ENCODE measurements at regions not wholly inside any gene's neighbourhood (a gene's known extent, or its start where the extent isn't known, plus 50 kb on each side); places are given as distances from the start of the nearest gene placed in this dataset.

GRCh38 chr6:11427091-11427722 lies 110.3 kb upstream of the TMEM170B start:
- POLR2A ChIA-PET, result no interaction called here
- Mint-ChIP-seq H3K4me1 (peaks cover 43% of the 10 kb centered on the region), H3K27ac (no peak overlapping the region), H3K36me3 (no peaks in the 10 kb centered on the region), H3K4me3 (no peak overlapping the region), H3K27me3 (ENCODE audit: low read depth) (no peaks in the 10 kb centered on the region), H3K9me3 (no peaks in the 10 kb centered on the region)
- DNase-seq (ENCODE audit: low spot score) (no peak), ATAC-seq (no peak)
- no peak for TF ChIP-seq ZNF219 (CRISPR knock-in tag; IDR thresholded peaks at IDR 0.05; ENCODE audit: borderline replicate concordance)
- no peak for TF ChIP-seq E2F5 (CRISPR knock-in tag; IDR thresholded peaks at IDR 0.05)
- no peak for TF ChIP-seq AFF4 (CRISPR knock-in tag; IDR thresholded peaks at IDR 0.05; ENCODE audit: borderline replicate concordance)
- TF ChIP-seq ATF6 (CRISPR knock-in tag; IDR thresholded peaks at IDR 0.05), result no peak
- CTCF ChIA-PET, result no interaction called here

- DNase-seq (ENCODE audit: low spot score) (no peak), ATAC-seq (no peak)
- POLR2A ChIA-PET, result no interaction called here
- no peaks in the 10 kb centered on the region for H3K27me3 Mint-ChIP-seq (ENCODE audit: low read depth)
- H3K9me3 Mint-ChIP-seq, result no peaks in the 10 kb centered on the region
- CTCF ChIA-PET, result no interaction called here
- no peak for TF ChIP-seq ZNF532 (CRISPR knock-in tag; IDR thresholded peaks at IDR 0.05; ENCODE audit: borderline replicate concordance)
- TF ChIP-seq ZNF425 (CRISPR knock-in tag; conservative IDR thresholded peaks at IDR 0.05), result no peak
- no peak for TF ChIP-seq USF1 (CRISPR knock-in tag; IDR thresholded peaks at IDR 0.05)
- no peak for TF ChIP-seq ESRRA (CRISPR knock-in tag; IDR thresholded peaks at IDR 0.05; ENCODE audit: borderline replicate concordance)
- TF ChIP-seq GRHL2 (CRISPR knock-in tag; IDR thresholded peaks at IDR 0.05; ENCODE audit: insufficient replicate concordance, severe bottlenecking), result no peak
- TF ChIP-seq IRF1 (CRISPR knock-in tag; IDR thresholded peaks at IDR 0.05), result no peak
- no peak for TF ChIP-seq RORB (CRISPR knock-in tag; IDR thresholded peaks at IDR 0.05)
- no peak for TF ChIP-seq TCF7 (CRISPR knock-in tag; IDR thresholded peaks at IDR 0.05; ENCODE audit: low read depth)
- no peak for TF ChIP-seq FOXK1 (CRISPR knock-in tag; IDR thresholded peaks at IDR 0.05)
- TF ChIP-seq ZNF219 (CRISPR knock-in tag; IDR thresholded peaks at IDR 0.05; ENCODE audit: borderline replicate concordance), result no peak
- no peak overlapping the region for H3K27ac Mint-ChIP-seq
- H3K4me3 Mint-ChIP-seq, result no peak overlapping the region
- no peaks in the 10 kb centered on the region for H3K36me3 Mint-ChIP-seq
- H3K4me1 Mint-ChIP-seq, result peaks cover 43% of the 10 kb centered on the region
Measured at GRCh38 chr6:11426571-11426970, 111.0 kb upstream of the TMEM170B start.

Measured in WTC11 (cell line).